Stimulated activated CD4-positive, alpha-beta T cell treated with anti-CD3 and anti-CD28 coated beads, TNF-alpha, amount 100 ng/mL, for 24 hours (primary cell): ENCODE measurements at regions not wholly inside any gene's neighbourhood (a gene's known extent, or its start where the extent isn't known, plus 50 kb on each side); places are given as distances from the start of the nearest gene placed in this dataset.
"Not testable (repeated sequence)": the region's sequence is repeated elsewhere in the genome, so short reads cannot be mapped to it uniquely, and the experiment has no call there.

Experiments
- DNase-seq, 3 experiments: peaks; one replicate each; pipeline ENCODE4 v3.0.0-alpha.2; 2020; ENCODE audit warnings: low read depth in 3 of 3

DNA sequence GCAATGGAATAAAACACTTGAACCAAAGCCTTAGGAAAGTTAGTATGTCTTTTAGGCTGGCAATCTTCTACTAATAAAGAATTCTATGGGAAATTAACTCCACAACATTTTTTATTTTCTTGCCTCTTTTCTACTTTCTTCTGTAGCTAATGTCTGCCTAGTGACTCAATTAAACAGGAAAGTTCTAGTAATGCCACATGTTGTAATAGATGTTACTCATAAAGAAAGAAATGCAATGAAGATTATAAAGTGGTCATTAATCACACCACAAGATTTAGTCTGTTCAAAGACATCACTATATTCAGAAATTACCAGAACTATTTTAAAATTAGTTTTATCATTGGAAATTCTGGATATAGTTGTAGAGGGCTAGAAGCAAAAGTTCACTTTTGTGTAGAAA, 329.7 kb downstream of the SI start:
- no peak for DNase-seq

DNA sequence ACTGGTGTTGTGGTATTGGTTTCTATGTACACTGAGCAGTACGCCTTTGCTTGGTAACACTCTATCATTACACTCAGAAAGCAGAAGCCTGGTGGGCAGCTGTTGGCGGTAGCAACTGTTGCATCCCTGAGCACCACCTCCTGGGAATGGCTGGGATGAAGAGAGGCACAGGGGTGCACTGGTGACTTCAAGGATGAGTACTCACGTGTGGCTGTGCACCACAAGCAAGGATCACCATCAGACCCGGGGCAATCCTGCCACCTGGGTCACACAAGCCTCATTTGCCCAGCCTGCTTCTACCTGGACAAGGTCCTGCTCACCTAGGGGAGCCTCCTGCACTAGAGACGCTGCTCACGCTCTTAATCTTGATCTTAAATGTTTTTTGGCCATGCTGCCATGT, 336.4 kb downstream of the SI start:
- DNase-seq = no peak

- DNase-seq = no peak
Observed at GRCh38 chr3:164737174-164737573, 341.1 kb downstream of the SI start.

- DNase-seq = no peak
Observed at GRCh38 chr3:164732166-164732565, 346.1 kb downstream of the SI start.

DNA sequence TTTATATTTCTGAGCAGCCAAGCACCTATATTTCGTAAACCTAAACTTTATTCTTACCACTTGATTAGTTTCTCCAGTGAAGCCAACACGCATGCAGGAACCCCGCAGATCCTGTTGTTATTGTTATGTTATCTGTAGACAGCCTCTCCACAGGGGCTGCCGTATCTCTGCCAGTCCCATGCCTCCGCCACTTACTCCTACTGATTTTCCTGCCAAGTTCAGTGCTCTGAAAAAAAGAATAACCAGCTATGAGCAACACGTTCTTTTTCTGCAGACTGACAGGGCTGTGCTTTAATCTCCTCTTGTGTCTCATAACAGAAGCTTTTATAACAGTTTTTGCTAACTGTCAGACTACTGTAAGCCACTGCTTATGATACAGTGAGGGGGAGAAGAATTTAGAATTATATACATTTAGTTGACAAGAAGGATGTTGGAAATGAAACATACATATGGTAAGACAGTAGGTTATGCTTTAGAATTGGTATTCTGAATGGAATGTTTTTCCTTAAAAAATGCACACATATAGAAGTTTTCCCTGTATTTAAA, 347.4 kb downstream of the SI start:
- no peak for DNase-seq

DNA sequence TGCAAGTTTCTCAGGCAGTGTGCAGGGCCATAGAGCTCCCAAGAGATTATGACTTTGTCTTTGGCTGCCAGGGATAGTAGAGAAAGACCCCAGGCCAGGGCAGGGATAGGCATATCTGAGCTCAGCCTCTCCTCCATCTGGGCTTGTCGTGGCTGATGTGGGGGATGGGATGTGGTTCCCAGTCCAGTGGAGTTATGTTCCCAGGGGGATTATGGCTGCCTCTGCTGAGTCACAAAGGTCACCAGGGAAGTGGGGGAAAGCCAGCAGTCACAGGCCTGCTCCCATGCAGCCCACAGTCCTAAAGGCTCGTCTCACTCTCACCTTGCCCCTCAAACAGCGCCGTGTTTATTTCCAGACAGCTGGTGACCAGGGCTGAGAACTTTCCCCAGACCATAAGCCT, 354.9 kb downstream of the SI start:
- DNase-seq = no peak

GRCh38 chr3:164702808-164703207, 375.5 kb downstream of the SI start:
- not testable (repeated sequence) for DNase-seq

- DNase-seq = no peak
Observed at GRCh38 chr3:164687902-164688301, 390.4 kb downstream of the SI start.

DNA sequence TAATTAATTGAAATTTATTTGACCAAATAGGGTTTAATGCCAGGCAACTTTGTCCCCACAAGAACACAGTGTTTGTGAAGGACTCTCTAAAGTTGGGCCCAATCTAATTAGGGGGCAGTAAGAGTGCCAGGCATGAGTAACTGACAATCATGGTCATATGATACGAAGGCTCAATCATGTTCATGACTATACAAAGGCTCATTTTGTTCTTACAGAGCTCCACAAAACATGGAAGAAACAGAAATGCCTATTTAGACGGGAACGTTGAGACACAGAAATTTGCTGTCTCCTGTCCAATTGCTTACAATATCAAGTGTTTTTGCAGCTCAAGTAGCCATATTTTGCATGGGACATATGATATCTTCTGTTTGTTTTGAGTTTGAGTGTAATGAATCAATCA, 391.1 kb downstream of the SI start:
- no peak for DNase-seq

DNA sequence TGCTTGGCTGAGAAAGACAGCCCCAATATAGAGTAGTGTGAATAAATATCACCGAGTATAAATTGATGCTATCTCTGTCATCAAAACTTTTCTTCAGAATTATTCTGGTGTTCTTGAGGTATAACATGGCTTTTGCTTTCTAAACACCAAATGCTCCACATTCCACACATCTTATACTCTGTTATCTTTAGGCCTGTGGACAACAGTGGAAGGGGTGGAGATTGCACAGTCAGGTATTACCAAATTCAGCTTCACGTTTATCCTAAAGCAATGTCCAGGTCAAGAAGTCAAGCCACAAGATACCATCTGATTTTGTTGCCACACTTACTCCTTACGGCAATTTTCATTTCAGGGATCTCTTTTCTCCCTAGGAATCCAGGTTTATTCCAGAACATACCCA, 394.8 kb downstream of the SI start:
- no peak for DNase-seq

DNA sequence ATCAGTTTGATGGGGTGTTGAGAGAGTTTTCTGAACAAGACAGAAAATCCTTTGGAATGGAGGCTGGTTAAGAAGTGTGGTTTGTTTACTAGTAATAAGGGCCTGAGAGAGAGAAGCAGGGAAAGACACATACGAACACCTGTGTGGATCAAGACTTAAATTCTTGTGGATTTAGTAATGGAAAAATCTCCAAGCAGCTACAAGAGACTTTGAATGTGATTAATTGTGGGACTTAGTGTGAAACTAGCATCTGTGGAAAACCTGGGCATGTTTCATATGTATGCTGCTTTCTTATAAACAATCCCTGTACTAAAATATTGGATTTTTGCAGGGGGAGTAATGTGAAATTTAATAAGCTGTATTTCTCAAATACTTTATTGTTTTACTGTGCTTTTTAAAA, 399.1 kb downstream of the SI start:
- DNase-seq = no peak

GRCh38 chr3:164677317-164677716, 401.0 kb downstream of the SI start:
- no peak for DNase-seq

DNA sequence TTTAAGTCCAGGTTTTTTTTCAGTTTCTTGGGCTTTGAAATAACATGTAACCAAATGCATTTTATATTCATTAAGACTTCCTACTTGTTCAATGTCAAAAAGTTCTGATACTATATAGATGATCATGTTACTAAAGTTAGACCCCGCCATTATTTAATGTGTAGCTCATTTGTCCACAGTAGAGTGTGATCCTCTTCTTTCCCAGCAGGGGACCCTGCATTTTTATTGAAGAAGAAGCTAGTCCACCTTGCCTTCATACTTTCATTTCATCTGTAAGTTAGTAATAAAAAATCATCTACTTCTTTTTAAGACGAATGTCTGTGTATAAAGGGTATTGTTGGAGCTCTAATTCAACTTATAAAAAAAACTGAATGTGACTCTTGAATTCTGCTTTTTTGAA, 404.6 kb downstream of the SI start:
- no peak for DNase-seq

DNA sequence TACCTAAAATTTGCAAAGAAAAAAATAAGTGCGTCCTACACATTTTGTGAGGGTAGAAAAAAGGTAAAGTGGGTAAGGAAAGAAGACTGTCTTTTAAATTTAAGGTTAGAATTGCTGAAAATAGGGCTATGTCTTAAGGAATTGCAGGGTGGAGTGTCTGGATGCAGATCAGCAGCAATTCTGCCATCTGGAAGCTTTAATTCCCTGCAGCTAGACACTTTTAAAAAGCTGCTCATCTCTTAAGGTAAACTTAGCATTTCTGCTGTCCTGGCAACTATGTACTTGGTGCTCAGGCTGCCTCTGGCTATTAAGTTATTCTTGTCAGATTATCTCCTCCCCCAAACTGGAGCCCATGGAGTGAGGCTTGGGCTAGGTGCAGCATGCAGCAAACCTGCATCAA, 420.2 kb downstream of the SI start:
- DNase-seq = no peak

- DNase-seq = no peak
Observed at GRCh38 chr3:164657631-164658030, 420.7 kb downstream of the SI start.

- no peak for DNase-seq
Observed at GRCh38 chr3:164655462-164655861, 422.8 kb downstream of the SI start.

- DNase-seq = no peak
Observed at GRCh38 chr3:164641071-164641470, 437.2 kb downstream of the SI start.

DNA sequence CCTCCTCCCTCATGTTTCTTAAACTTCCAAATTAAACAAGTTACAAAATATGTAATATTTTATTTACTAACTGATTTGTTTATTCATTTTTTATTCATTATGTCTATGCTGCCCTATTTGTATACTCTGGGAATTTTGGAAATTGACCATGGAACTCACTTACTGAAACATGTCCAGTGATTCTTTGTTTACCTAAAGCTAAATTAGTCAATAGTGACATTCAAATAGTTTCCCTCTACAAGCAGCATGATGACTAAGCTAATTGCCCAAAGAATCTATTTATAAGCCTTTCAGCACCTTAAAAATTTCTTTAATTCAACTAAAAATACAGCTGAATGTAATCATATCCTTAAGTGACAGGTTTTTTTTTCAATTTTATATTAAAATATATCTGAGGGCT, 437.7 kb downstream of the SI start:
- DNase-seq = no peak

GRCh38 chr3:164620956-164621355, 457.3 kb downstream of the SI start:
- DNase-seq = no peak

DNA sequence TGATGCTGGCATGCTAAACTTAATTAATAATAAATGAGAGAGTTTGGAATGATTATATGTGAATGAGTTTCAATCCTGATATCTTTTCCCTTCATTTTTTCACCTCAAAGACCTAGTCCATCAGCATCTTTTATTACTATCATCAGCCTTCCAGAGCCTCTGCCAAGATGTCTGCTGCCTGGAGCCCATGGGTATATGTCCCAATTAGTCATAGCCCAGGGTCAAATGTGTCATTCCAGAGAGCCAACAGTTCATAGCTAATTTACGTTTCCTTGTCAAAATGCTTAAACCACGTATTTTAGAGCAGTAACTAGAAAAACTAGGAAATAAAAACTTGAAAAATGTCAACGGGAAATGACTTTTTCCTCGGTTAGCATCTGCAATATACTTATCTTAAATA, 457.9 kb downstream of the SI start:
- DNase-seq = no peak

- no peak for DNase-seq
Observed at GRCh38 chr3:164612751-164613150, 465.5 kb downstream of the SI start.

- no peak for DNase-seq
Observed at GRCh38 chr3:164608554-164609276, 469.6 kb downstream of the SI start.

GRCh38 chr3:164604687-164605086, 473.6 kb downstream of the SI start:
- DNase-seq = no peak

GRCh38 chr3:164577667-164578210, 500.6 kb downstream of the SI start:
- DNase-seq = no peak
